Left lung (tissue), 4 donors: ENCODE measurements at regions not wholly inside any gene's neighbourhood (a gene's known extent, or its start where the extent isn't known, plus 50 kb on each side); places are given as distances from the start of the nearest gene placed in this dataset.

Source experiments
- ATAC-seq: fragments of 200-7000 bp; cut with Tn5 transposase; one replicate; pipeline ENCODE4 v1.9.1; 2020; ENCODE audit warnings: moderate library complexity
- DNase-seq, 4 donors: peaks; one replicate each; pipeline ENCODE4 v3.0.0-alpha.2; 2013 to 2020
- H3K27ac ChIP-seq, 2 donors: fragments of 200-600 bp; sonication (generic) in 1 of 2; one replicate each; pipeline versions ENCODE4 v1.5.0 to v1.8.0; 2020 to 2021
- H3K27me3 ChIP-seq, 2 donors: fragments of 200-600 bp; sonication (generic) in 1 of 2; one replicate each; pipeline versions ENCODE4 v1.5.0 to v1.8.0; 2020 to 2021
- H3K36me3 ChIP-seq, 2 donors: fragments of 200-600 bp; sonication (generic) in 1 of 2; one replicate each; pipeline versions ENCODE4 v1.5.0 to v1.8.0; 2020 to 2021
- H3K4me1 ChIP-seq, 2 donors: fragments of 200-600 bp; one replicate each; pipeline ENCODE4 v1.8.0; 2021
- H3K4me3 ChIP-seq, 2 donors: fragments of 200-600 bp; sonication (generic) in 1 of 2; one replicate each; pipeline versions ENCODE4 v1.5.0 to v1.8.0; 2020 to 2021; ENCODE audit warnings: mild to moderate bottlenecking in 1 of 2
- H3K9me3 ChIP-seq, 2 donors: fragments of 200-600 bp; sonication (generic) in 1 of 2; one replicate each; pipeline versions ENCODE4 v1.5.0 to v1.8.0; 2020 to 2021
- intact Hi-C, 2 donors: fragments of 100-400 bp; cut with DNase I; formaldehyde crosslinking; loops; one replicate each; pipeline versions ENCODE4 v1.11.2 to v1.14.2; 2022
- TF ChIP-seq, protein P1 (sequence below), 2 donors: fragments of 200-600 bp; sonication (generic) in 1 of 2; IDR thresholded peaks; one replicate each; pipeline versions ENCODE4 v1.5.0 to v1.8.0; 2021; ENCODE audit warnings: antibody characterized with exemption in 2 of 2
- donor health status: DM: no; HTN: yes; CAD: no.
- donor health status: DM: no; HTN: no; CAD: no.

DNA sequence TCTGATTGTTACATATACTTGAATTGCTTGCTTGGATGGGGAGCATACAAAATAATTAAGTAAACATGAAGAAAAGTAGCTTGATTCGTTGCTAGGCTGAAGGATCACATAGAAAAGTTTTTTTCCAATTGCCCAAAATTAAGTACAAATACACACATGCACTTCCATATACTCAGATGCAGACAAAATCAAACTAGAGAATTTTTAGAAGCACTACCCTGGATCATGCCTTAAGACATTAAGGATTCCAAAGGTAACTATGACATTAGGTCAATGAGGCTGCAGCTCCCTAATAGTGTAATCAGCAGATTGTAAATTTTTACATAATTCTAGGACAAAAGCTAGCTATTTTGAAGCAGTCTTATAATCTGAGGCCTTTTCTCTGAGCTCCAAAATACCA lies 216.9 kb upstream of the TMEM161B start:
- H3K36me3 ChIP-seq, result no peaks in the 10 kb centered on the region
- no peaks in the 10 kb centered on the region for H3K9me3 ChIP-seq
- no peak overlapping the region for H3K27ac ChIP-seq
- no peaks in the 10 kb centered on the region for H3K4me1 ChIP-seq
- ATAC-seq (no peak), DNase-seq (no peak)
- TF ChIP-seq, protein P1, sequence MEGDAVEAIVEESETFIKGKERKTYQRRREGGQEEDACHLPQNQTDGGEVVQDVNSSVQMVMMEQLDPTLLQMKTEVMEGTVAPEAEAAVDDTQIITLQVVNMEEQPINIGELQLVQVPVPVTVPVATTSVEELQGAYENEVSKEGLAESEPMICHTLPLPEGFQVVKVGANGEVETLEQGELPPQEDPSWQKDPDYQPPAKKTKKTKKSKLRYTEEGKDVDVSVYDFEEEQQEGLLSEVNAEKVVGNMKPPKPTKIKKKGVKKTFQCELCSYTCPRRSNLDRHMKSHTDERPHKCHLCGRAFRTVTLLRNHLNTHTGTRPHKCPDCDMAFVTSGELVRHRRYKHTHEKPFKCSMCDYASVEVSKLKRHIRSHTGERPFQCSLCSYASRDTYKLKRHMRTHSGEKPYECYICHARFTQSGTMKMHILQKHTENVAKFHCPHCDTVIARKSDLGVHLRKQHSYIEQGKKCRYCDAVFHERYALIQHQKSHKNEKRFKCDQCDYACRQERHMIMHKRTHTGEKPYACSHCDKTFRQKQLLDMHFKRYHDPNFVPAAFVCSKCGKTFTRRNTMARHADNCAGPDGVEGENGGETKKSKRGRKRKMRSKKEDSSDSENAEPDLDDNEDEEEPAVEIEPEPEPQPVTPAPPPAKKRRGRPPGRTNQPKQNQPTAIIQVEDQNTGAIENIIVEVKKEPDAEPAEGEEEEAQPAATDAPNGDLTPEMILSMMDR (IDR thresholded peaks at IDR 0.05), result no peak
- no peaks in the 10 kb centered on the region for H3K27me3 ChIP-seq
- no peak overlapping the region for H3K4me3 ChIP-seq
- intact Hi-C loops, result no loop called here

GRCh38 chr5:88483964-88484672 lies 215.5 kb upstream of the TMEM161B start:
- no peak for DNase-seq
- Histone ChIP-seq H3K27ac (no peak overlapping the region), H3K4me3 (no peak overlapping the region), H3K36me3 (no peaks in the 10 kb centered on the region), H3K4me1 (no peaks in the 10 kb centered on the region), H3K9me3 (no peaks in the 10 kb centered on the region), H3K27me3 (no peaks in the 10 kb centered on the region)
- no peak for ATAC-seq
- TF ChIP-seq, protein P1 (IDR thresholded peaks at IDR 0.05), result no peak
- intact Hi-C loops, result no loop called here

DNA sequence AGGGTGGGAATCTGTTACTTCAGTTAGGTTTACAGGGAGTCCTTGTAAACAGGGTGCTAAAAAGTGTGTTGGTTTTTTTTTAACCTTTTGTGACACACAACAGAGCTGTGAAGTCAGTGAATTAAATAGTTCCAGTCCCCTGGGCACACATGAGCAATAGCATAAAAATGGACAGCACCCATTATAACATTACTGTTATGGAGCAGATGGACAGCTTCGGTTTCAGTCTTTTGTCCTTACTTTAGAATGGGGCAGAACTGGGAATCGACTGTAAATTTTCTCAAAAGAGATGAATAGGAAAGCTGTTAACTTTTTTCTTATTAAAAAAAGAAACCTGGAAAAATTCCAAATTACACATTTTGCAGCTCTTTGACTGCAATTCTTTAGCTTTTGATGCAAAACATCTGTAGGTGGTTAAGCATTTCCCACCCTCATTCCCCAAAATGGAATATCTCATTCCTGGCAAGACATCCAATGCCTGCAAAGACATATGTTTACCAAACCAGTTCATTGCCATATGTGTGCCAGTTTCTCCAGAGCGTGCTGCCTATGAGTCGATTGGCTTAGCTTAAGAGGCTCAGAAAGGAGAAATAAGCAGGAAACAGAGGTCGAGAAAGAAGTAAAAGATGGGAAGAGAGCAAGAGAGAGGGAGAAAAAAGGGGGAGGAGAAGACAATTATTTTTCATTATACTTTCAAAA lies 212.3 kb upstream of the TMEM161B start:
- Histone ChIP-seq H3K27me3 (no peaks in the 10 kb centered on the region), H3K4me1 (no peaks in the 10 kb centered on the region), H3K9me3 (no peaks in the 10 kb centered on the region), H3K4me3 (no peak overlapping the region), H3K36me3 (no peaks in the 10 kb centered on the region), H3K27ac (no peak overlapping the region)
- DNase-seq (no peak), ATAC-seq (no peak)
- TF ChIP-seq, protein P1 (IDR thresholded peaks at IDR 0.05), result no peak
- intact Hi-C loops, result no loop called here

DNA sequence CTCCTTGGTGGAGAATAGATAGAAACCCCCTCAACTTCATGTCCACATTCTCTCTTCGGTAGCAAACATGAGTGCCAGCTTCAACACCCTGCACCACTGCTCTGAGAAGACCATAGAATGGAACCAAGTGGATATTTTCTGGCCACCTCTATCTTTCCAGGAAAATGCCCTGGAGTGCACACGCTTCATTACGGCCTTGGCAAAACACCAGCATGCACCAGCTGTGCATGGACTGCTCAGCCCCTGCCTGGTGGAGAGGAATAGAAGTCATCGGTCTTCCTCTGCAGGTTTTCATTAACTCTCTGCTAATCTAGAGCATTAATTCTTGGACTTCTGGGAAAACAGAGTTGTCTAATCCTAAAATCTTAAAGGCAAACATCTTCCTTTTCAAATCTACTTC lies 211.6 kb upstream of the TMEM161B start:
- TF ChIP-seq, protein P1 (IDR thresholded peaks at IDR 0.05), result no peak
- no peak for DNase-seq
- no peaks in the 10 kb centered on the region for H3K36me3 ChIP-seq
- H3K4me1 ChIP-seq, result no peaks in the 10 kb centered on the region
- no peaks in the 10 kb centered on the region for H3K27me3 ChIP-seq
- ATAC-seq, result no peak
- no peaks in the 10 kb centered on the region for H3K9me3 ChIP-seq
- no peak overlapping the region for H3K27ac ChIP-seq
- H3K4me3 ChIP-seq, result no peak overlapping the region
- intact Hi-C loops, result no loop called here

DNA sequence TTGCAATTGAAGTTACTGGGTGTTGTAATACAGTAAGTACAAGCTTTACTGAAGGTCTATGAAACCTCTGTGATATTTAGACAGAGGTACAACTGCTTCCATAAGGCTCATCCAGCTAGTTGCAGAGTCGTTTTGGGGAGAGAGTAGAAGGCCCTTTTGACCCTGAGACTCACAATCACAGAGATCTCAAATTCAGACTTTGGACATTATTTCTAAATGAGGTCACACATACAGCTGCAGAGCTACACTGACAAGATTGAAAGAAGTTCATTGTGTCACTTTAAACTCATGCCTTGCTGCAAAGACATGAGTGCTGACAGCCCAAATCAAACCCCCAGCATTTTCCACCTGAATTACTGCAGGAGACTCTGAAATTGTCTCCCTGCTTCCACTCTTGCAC lies 205.9 kb upstream of the TMEM161B start:
- H3K4me1 ChIP-seq, result no peaks in the 10 kb centered on the region
- no peak overlapping the region for H3K4me3 ChIP-seq
- H3K36me3 ChIP-seq, result no peaks in the 10 kb centered on the region
- H3K9me3 ChIP-seq, result no peaks in the 10 kb centered on the region
- no peaks in the 10 kb centered on the region for H3K27me3 ChIP-seq
- DNase-seq (no peak), ATAC-seq (no peak)
- intact Hi-C loops, result no loop called here
- H3K27ac ChIP-seq, result no peak overlapping the region
- TF ChIP-seq, protein P1 (IDR thresholded peaks at IDR 0.05), result no peak
